Activated CD8-positive, alpha-beta T cell treated with anti-CD3 and anti-CD28 coated beads for 36 hours (primary cell): ENCODE measurements at regions not wholly inside any gene's neighbourhood (a gene's known extent, or its start where the extent isn't known, plus 50 kb on each side); places are given as distances from the start of the nearest gene placed in this dataset.
"Not testable (repeated sequence)": the region's sequence is repeated elsewhere in the genome, so short reads cannot be mapped to it uniquely, and the experiment has no call there.

Experiments
- ATAC-seq: fragments of 200-7000 bp; cut with Tn5 transposase; one replicate; pipeline ENCODE4 v1.10.0; 2021; ENCODE audit warnings: mild to moderate bottlenecking, moderate library complexity
- CTCF ChIA-PET: fragments of 350-600 bp; sonication (Branson Sonifier 250); formaldehyde crosslinking; loops from one replicate; lab custom pipeline; 2021; ENCODE audit warnings: antibody characterized with exemption; lab: Charles Lee
- POLR2A ChIA-PET: fragments of 350-600 bp; sonication (Branson Sonifier 250); formaldehyde crosslinking; loops from one replicate; lab custom pipeline; 2021; ENCODE audit warnings: antibody characterized with exemption; lab: Charles Lee
- DNase-seq: peaks from one replicate; pipeline ENCODE4 v3.0.0-alpha.2; 2020
- H3K27ac Mint-ChIP-seq: one replicate; pipeline ENCODE4 v1.8.0; 2021; ENCODE audit warnings: mild to moderate bottlenecking, mixed read lengths
- H3K27me3 Mint-ChIP-seq: one replicate; pipeline ENCODE4 v1.8.0; 2021; ENCODE audit warnings: mixed read lengths
- H3K36me3 Mint-ChIP-seq: one replicate; pipeline ENCODE4 v1.8.0; 2021; ENCODE audit warnings: low read depth, mixed read lengths
- H3K4me1 Mint-ChIP-seq: one replicate; pipeline ENCODE4 v1.8.0; 2021; ENCODE audit warnings: low read depth, mixed read lengths
- H3K4me3 Mint-ChIP-seq: one replicate; pipeline ENCODE4 v1.8.0; 2021; ENCODE audit warnings: mild to moderate bottlenecking, moderate library complexity, mixed read lengths
- H3K9me3 Mint-ChIP-seq: one replicate; pipeline ENCODE4 v1.8.0; 2021; ENCODE audit warnings: mixed read lengths
- intact Hi-C: fragments of 100-400 bp; cut with micrococcal nuclease; formaldehyde crosslinking; loops from one replicate; pipeline ENCODE4 v1.10.0; 2022
- TF ChIP-seq, protein P1 (sequence below): fragments of 200-600 bp; IDR thresholded peaks from one replicate; pipeline ENCODE4 v1.8.0; 2022; ENCODE audit warnings: antibody characterized with exemption, mild to moderate bottlenecking

DNA sequence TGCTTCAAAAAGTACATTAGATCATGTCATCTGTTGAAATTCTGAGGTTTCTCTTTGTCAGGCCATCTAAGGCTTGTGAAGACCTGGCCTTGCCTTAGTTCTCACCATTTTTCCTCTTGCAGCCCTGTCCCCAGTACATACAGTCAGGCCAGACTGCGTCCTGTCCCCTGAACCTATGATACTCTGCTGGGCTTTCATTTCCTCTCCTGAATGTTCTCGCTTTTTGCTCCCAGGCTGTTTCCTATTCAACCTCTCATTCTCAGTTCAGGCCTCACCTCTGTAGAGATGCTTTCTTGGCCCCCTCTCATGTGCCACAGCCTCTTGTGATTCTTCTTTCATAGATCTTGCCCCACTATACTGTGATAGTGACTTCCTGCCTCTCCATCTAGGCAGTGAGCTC lies 648.8 kb upstream of the KCNMB2 start:
- intact Hi-C loops: no loop called here
- TF ChIP-seq, protein P1, sequence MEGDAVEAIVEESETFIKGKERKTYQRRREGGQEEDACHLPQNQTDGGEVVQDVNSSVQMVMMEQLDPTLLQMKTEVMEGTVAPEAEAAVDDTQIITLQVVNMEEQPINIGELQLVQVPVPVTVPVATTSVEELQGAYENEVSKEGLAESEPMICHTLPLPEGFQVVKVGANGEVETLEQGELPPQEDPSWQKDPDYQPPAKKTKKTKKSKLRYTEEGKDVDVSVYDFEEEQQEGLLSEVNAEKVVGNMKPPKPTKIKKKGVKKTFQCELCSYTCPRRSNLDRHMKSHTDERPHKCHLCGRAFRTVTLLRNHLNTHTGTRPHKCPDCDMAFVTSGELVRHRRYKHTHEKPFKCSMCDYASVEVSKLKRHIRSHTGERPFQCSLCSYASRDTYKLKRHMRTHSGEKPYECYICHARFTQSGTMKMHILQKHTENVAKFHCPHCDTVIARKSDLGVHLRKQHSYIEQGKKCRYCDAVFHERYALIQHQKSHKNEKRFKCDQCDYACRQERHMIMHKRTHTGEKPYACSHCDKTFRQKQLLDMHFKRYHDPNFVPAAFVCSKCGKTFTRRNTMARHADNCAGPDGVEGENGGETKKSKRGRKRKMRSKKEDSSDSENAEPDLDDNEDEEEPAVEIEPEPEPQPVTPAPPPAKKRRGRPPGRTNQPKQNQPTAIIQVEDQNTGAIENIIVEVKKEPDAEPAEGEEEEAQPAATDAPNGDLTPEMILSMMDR: no peak
- CTCF ChIA-PET: no interaction called here
- Mint-ChIP-seq H3K9me3 (peaks cover 2% of the 10 kb centered on the region), H3K36me3 (no peaks in the 10 kb centered on the region), H3K27me3 (no peaks in the 10 kb centered on the region), H3K27ac (no peak overlapping the region), H3K4me3 (no peak overlapping the region), H3K4me1 (peaks cover 16% of the 10 kb centered on the region)
- DNase-seq: no peak
- POLR2A ChIA-PET: no interaction called here
- no peak for ATAC-seq

DNA sequence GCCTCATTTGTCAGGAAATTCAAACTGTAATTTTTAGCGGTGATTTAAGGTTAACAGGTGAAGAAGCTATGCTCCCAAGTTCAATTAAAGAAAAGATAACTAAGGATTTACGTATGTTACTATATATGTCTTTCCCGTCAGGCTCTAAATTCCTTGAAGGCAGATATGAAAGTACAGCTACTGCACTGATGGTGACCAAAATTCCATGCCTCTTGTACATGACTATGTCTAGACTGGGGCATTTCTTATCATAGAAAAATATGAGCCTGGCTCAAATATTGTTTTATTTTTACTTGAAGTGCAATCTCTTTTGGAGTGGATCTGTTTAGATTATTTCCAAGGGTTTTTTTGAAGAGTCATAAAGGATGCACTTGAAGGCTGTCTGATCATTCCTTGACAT lies 647.1 kb upstream of the KCNMB2 start:
- Mint-ChIP-seq H3K4me3 (no peak overlapping the region), H3K27me3 (no peaks in the 10 kb centered on the region), H3K9me3 (peaks cover 2% of the 10 kb centered on the region), H3K27ac (no peak overlapping the region), H3K36me3 (no peaks in the 10 kb centered on the region), H3K4me1 (peaks cover 5% of the 10 kb centered on the region)
- intact Hi-C loops: no loop called here
- no peak for ATAC-seq
- POLR2A ChIA-PET: no interaction called here
- TF ChIP-seq, protein P1: no peak
- CTCF ChIA-PET: no interaction called here
- no peak for DNase-seq

DNA sequence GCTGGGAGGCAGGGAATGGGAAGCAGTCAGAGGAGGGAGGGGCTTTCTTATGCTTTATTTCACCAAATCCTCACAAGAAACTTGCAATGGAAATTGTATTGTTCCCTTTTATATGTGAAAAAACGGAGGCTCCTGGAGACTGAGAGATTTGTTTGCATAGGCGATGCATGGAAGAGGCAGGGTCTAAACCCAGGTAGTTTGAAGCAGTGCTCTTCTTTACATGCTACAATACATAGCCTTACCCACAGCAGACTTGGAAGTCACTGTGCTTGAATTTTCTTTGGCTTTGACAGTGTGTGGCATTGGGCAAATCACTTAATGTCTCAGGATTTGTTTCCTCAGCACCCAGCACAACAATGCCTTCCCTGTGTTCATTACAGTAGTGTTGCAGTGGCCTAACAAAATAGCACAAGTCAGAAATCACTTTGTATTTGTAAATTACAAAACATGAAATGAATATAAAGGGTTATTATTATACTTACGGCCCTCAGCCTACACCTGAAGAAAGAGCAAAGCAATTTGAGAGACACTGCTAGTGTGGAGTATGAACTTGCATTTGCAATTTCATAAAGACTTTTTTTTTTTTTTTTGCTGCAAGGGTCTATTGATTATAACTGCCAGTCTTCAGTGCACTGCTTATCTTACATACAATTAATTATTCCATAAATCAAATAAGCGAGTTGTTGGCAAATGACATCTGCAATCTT lies 646.4 kb upstream of the KCNMB2 start:
- Mint-ChIP-seq H3K27me3 (no peaks in the 10 kb centered on the region), H3K36me3 (no peaks in the 10 kb centered on the region), H3K4me3 (no peak overlapping the region), H3K9me3 (peaks cover 2% of the 10 kb centered on the region), H3K4me1 (peaks cover 4% of the 10 kb centered on the region), H3K27ac (no peak overlapping the region)
- intact Hi-C loops: no loop called here
- CTCF ChIA-PET: no interaction called here
- TF ChIP-seq, protein P1: no peak
- ATAC-seq (no peak), DNase-seq (no peak)
- POLR2A ChIA-PET: no interaction called here

DNA sequence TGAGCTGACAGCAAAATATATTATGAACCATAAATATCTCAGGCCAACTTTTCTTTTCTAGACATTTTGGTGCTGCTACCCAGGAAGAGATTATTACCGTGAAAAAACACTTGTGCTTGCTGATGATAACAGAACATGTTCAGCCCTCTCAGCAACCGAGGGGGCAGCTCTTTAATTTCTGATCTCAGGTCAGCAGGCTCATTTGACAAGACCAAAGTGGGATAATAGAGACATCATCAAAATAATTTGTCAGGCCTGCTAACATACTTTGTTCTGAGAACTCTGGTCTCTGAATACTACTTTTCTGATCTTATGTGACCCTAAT lies 645.9 kb upstream of the KCNMB2 start:
- TF ChIP-seq, protein P1: no peak
- Mint-ChIP-seq H3K36me3 (no peaks in the 10 kb centered on the region), H3K9me3 (peaks cover under 1% of the 10 kb centered on the region), H3K4me3 (no peak overlapping the region), H3K4me1 (peaks cover 4% of the 10 kb centered on the region), H3K27ac (no peak overlapping the region), H3K27me3 (no peaks in the 10 kb centered on the region)
- intact Hi-C loops: no loop called here
- POLR2A ChIA-PET: no interaction called here
- DNase-seq (no peak), ATAC-seq (no peak)
- CTCF ChIA-PET: no interaction called here

DNA sequence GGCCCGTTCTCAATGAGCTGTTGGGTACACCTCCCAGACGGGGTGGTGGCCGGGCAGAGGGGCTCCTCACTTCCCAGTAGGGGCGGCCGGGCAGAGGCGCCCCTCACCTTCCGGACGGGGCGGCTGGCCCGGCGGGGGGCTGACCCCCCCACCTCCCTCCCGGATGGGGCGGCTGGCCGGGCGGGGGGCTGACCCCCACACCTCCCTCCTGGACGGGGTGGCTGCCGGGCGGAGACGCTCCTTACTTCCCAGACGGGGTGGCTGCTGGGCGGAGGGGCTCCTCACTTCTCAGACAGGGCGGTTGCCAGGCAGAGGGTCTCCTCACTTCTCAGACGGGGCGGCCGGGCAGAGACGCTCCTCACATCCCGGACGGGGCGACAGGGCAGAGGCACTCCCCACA lies 644.7 kb upstream of the KCNMB2 start:
- DNase-seq, ATAC-seq, H3K36me3 Mint-ChIP-seq, CTCF ChIA-PET, H3K27me3 Mint-ChIP-seq, H3K27ac Mint-ChIP-seq, H3K4me1 Mint-ChIP-seq, intact Hi-C loops, H3K9me3 Mint-ChIP-seq, H3K4me3 Mint-ChIP-seq, POLR2A ChIA-PET: not testable (repeated sequence)

DNA sequence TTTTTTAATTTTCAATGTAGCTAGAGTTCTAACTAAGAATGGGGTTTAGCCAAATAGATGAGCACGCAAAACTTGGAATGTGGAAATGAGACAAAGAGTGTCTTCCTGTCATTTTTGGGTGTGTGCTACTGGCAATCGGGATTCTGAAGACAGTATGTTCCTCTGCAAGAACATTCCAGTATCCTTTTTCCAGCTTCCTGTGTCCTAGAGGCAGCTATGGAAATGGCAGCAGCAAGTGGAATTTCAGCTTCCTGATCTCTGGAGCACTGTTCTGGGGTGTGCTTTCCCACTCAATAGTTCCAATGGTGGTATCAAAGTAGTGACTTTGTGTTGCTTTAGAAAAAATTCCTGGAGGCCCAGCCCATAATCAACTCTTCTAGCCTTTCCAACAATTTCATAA lies 642.9 kb upstream of the KCNMB2 start:
- CTCF ChIA-PET: no interaction called here
- TF ChIP-seq, protein P1: no peak
- Mint-ChIP-seq H3K36me3 (peaks cover 3% of the 10 kb centered on the region), H3K27me3 (no peaks in the 10 kb centered on the region), H3K4me1 (no peaks in the 10 kb centered on the region), H3K27ac (no peak overlapping the region), H3K4me3 (no peak overlapping the region), H3K9me3 (peaks cover 5% of the 10 kb centered on the region)
- no peak for DNase-seq
- no peak for ATAC-seq
- intact Hi-C loops: no loop called here
- POLR2A ChIA-PET: interaction anchor here (0.6 kb wide), 1 partner anchor 82 kb away, joined by 3 read pairs; no protein-coding TSS in a partner anchor
